H9 (cell line): ENCODE measurements at regions not wholly inside any gene's neighbourhood (a gene's known extent, or its start where the extent isn't known, plus 50 kb on each side); places are given as distances from the start of the nearest gene placed in this dataset.
"Not testable (repeated sequence)": the region's sequence is repeated elsewhere in the genome, so short reads cannot be mapped to it uniquely, and the experiment has no call there.

Experiments
- DNase-seq: peaks from one replicate; pipeline ENCODE4 v3.0.0-alpha.2; 2017
- H2AFZ ChIP-seq: one replicate; pipeline ENCODE4 v1.6.1; 2013; ENCODE audit warnings: mild to moderate bottlenecking, low read length, control low read depth, moderate library complexity
- H2AK5ac ChIP-seq: 2 replicates; pipeline ENCODE4 v1.6.1; 2013; ENCODE audit warnings: low read length, control low read depth, mixed read lengths; ENCODE audit not compliant: insufficient read length
- H2BK120ac ChIP-seq: one replicate; pipeline ENCODE4 v1.6.1; 2013; ENCODE audit warnings: low read depth, mild to moderate bottlenecking, low read length, control low read depth, inconsistent platforms; ENCODE audit not compliant: poor library complexity, severe bottlenecking
- H2BK12ac ChIP-seq: 2 replicates; pipeline ENCODE4 v1.6.1; 2013; ENCODE audit warnings: low read length, control low read depth, mixed read lengths, low read depth; ENCODE audit not compliant: insufficient read length
- H2BK15ac ChIP-seq: 2 replicates; pipeline ENCODE4 v1.6.1; 2013; ENCODE audit warnings: low read depth, low read length, control low read depth
- H2BK20ac ChIP-seq: one replicate; pipeline ENCODE4 v1.6.1; 2013; ENCODE audit warnings: low read depth, mild to moderate bottlenecking, low read length, control low read depth, inconsistent platforms; ENCODE audit not compliant: poor library complexity, severe bottlenecking
- H2BK5ac ChIP-seq: 2 replicates; pipeline ENCODE4 v1.6.1; 2013; ENCODE audit warnings: low read length, control low read depth, mixed read lengths; ENCODE audit not compliant: insufficient read length
- H3K14ac ChIP-seq: 2 replicates; pipeline ENCODE4 v1.6.1; 2013; ENCODE audit warnings: low read length, control low read depth; ENCODE audit not compliant: insufficient read depth
- H3K18ac ChIP-seq: 2 replicates; pipeline ENCODE4 v1.6.1; 2013; ENCODE audit warnings: low read depth, mild to moderate bottlenecking, mixed read lengths, low read length, control low read depth; ENCODE audit not compliant: insufficient read length
- H3K23ac ChIP-seq: 2 replicates; pipeline ENCODE4 v1.6.1; 2013; ENCODE audit warnings: low read length, control low read depth, mixed read lengths, low read depth; ENCODE audit not compliant: insufficient read length
- H3K23me2 ChIP-seq: 2 replicates; pipeline ENCODE4 v1.6.1; 2013; ENCODE audit warnings: low read depth, mild to moderate bottlenecking, mixed read lengths, low read length, control low read depth; ENCODE audit not compliant: insufficient read length, poor library complexity, severe bottlenecking
- H3K27ac ChIP-seq: 2 replicates; pipeline ENCODE4 v1.5.1; 2013; ENCODE audit warnings: low read length, control low read depth, mixed read lengths, low read depth; ENCODE audit not compliant: insufficient read length
- H3K27me3 ChIP-seq: 2 replicates; pipeline ENCODE4 v1.6.1; 2013; ENCODE audit warnings: low read length, control low read depth, inconsistent platforms; ENCODE audit not compliant: insufficient read depth
- H3K4ac ChIP-seq: 2 replicates; pipeline ENCODE4 v1.6.1; 2013; ENCODE audit warnings: low read depth, mild to moderate bottlenecking, control low read depth, inconsistent platforms, low read length, moderate library complexity
- H3K4me1 ChIP-seq: 2 replicates; pipeline ENCODE4 v1.6.1; 2013; ENCODE audit warnings: low read length, control low read depth, inconsistent platforms; ENCODE audit not compliant: insufficient read depth
- H3K4me2 ChIP-seq: 2 replicates; pipeline ENCODE4 v1.6.1; 2013; ENCODE audit warnings: low read length, control low read depth, mixed read lengths; ENCODE audit not compliant: insufficient read length, insufficient read depth
- H3K56ac ChIP-seq: 2 replicates; pipeline ENCODE4 v1.6.1; 2013; ENCODE audit warnings: low read depth, mild to moderate bottlenecking, mixed read lengths, low read length, control low read depth; ENCODE audit not compliant: insufficient read length
- H3K79me1 ChIP-seq: 2 replicates; pipeline ENCODE4 v1.6.1; 2013; ENCODE audit warnings: low read depth, mild to moderate bottlenecking, moderate library complexity, low read length, control low read depth, inconsistent platforms; ENCODE audit not compliant: insufficient read depth, poor library complexity, severe bottlenecking
- H3K79me2 ChIP-seq: 2 replicates; pipeline ENCODE4 v1.6.1; 2013; ENCODE audit warnings: low read length, control low read depth, inconsistent platforms; ENCODE audit not compliant: insufficient read depth
- H3K9ac ChIP-seq: 2 replicates; pipeline ENCODE4 v1.6.1; 2013; ENCODE audit warnings: low read length, control low read depth, mixed read lengths; ENCODE audit not compliant: insufficient read length; ENCODE audit errors: extremely low read depth
- H3K9me3 ChIP-seq: one replicate; pipeline ENCODE4 v1.6.1; 2013; ENCODE audit warnings: low read depth, low read length, inconsistent platforms; ENCODE audit not compliant: control insufficient read depth
- H3T11ph ChIP-seq: one replicate; pipeline ENCODE4 v1.6.1; 2013; ENCODE audit warnings: mild to moderate bottlenecking, low read length, control low read depth, inconsistent platforms
- H4K20me1 ChIP-seq: one replicate; pipeline ENCODE4 v1.6.1; 2013; ENCODE audit not compliant: control insufficient read depth, insufficient read length, insufficient read depth
- H4K5ac ChIP-seq: 2 replicates; pipeline ENCODE4 v1.6.1; 2013; ENCODE audit warnings: low read depth, mild to moderate bottlenecking, mixed read lengths, low read length, control low read depth; ENCODE audit not compliant: insufficient read length
- H4K8ac ChIP-seq: replicated peaks from 2 replicates; pipeline ENCODE4 v1.6.1; 2013; ENCODE audit warnings: low read length, control low read depth, mixed read lengths, low read depth; ENCODE audit not compliant: insufficient read length
- H4K91ac ChIP-seq: 2 replicates; pipeline ENCODE4 v1.6.1; 2013; ENCODE audit warnings: low read depth, mild to moderate bottlenecking, moderate library complexity, mixed read lengths, low read length, control low read depth; ENCODE audit not compliant: insufficient read length
- H3K27ac Mint-ChIP-seq, 3 experiments: 2 replicates in 2 of 3; 3 replicates in 1 of 3; pipeline ENCODE4 v1.8.0; 2020 to 2021; ENCODE audit warnings: mixed read lengths in 3 of 3, mild to moderate bottlenecking in 1 of 3, moderate library complexity in 1 of 3
- H3K27me3 Mint-ChIP-seq: 2 replicates; pipeline ENCODE4 v1.8.0; 2021; ENCODE audit warnings: low read depth, mild to moderate bottlenecking, moderate library complexity, mixed read lengths
- H3K36me3 Mint-ChIP-seq, 3 experiments: 2 replicates in 2 of 3; 3 replicates in 1 of 3; pipeline ENCODE4 v1.8.0; 2020 to 2021; ENCODE audit warnings: low read depth in 3 of 3, mixed read lengths in 3 of 3; ENCODE audit not compliant: insufficient read depth in 1 of 3
- H3K4me1 Mint-ChIP-seq, 2 experiments: 2 replicates each; pipeline ENCODE4 v1.8.0; 2020; ENCODE audit warnings: mixed read lengths in 2 of 2
- H3K4me3 Mint-ChIP-seq, 2 experiments: 2 replicates in 1 of 2; 3 replicates in 1 of 2; pipeline ENCODE4 v1.8.0; 2020 to 2021; ENCODE audit warnings: mild to moderate bottlenecking in 2 of 2, mixed read lengths in 2 of 2, moderate library complexity in 1 of 2
- H3K9me3 Mint-ChIP-seq, 2 experiments: 2 replicates in 1 of 2; 3 replicates in 1 of 2; pipeline ENCODE4 v1.8.0; 2020; ENCODE audit warnings: mild to moderate bottlenecking in 2 of 2, mixed read lengths in 2 of 2, moderate library complexity in 1 of 2
- CTCF ChIP-seq: fragments of 200-600 bp; sonication (generic); conservative IDR thresholded peaks from 3 replicates; pipeline ENCODE4 v1.8.0; 2021; ENCODE audit warnings: antibody characterized with exemption, mild to moderate bottlenecking
- WGBS: extraction: QIAGEN DNeasy Blood & Tissue Kit; methylation state at CpG from one replicate; pipeline ENCODE4 v1.1.7; 2013; ENCODE audit warnings: missing lambda C conversion rate, low lambda C conversion rate, mixed read lengths; ENCODE audit not compliant: insufficient read length; ENCODE audit errors: extremely low coverage; 5-methylcytosine and 5-hydroxymethylcytosine counted together

- H3K27ac Mint-ChIP-seq: no peak overlapping the region
- H3K36me3 Mint-ChIP-seq: peaks cover 8 to 23% (median 16%) of the 10 kb centered on the region in 3 experiments
- Histone ChIP-seq H2AK5ac (no peak overlapping the region), H3K23ac (no peak overlapping the region), H3K4me2 (no peak overlapping the region), H2BK20ac (no peak overlapping the region), H3K4ac (no peak overlapping the region), H4K91ac (no peak overlapping the region), H2BK120ac (no peak overlapping the region), H2BK12ac (no peak overlapping the region), H3K27me3 (no peaks in the 10 kb centered on the region), H2BK5ac (no peak overlapping the region), H3T11ph (no peak overlapping the region), H3K56ac (no peak overlapping the region), H3K23me2 (no peaks in the 10 kb centered on the region), H3K18ac (no peak overlapping the region), H3K4me1 (no peaks in the 10 kb centered on the region), H4K20me1 (no peaks in the 10 kb centered on the region), H4K8ac (no peak overlapping the region), H3K14ac (no peak overlapping the region), H4K5ac (no peak overlapping the region), H2AFZ (no peak overlapping the region), H3K79me1 (no peaks in the 10 kb centered on the region), H3K79me2 (no peaks in the 10 kb centered on the region), H3K9ac (no peak overlapping the region), H2BK15ac (no peak overlapping the region), H3K27ac (no peak overlapping the region), H3K9me3 (peaks cover 18% of the 10 kb centered on the region)
- no CpG with 5 or more reads among the region's 11 CpGs for WGBS
- DNase-seq: no peak
- H3K9me3 Mint-ChIP-seq: peaks cover 33 to 35% of the 10 kb centered on the region in 2 experiments
- H3K4me3 Mint-ChIP-seq: no peak overlapping the region
- H3K4me1 Mint-ChIP-seq: no peaks in the 10 kb centered on the region
- H3K27me3 Mint-ChIP-seq: peaks cover 7% of the 10 kb centered on the region
- TF ChIP-seq CTCF: no peak
Observed at GRCh38 chr4:67275179-67275750, 270.0 kb downstream of the CENPC start.

GRCh38 chr4:67274671-67275070 is 270.6 kb downstream of the CENPC start:
- not testable (repeated sequence) for H2BK20ac ChIP-seq, H3K27ac ChIP-seq, H3K79me1 ChIP-seq, H3T11ph ChIP-seq, H4K20me1 ChIP-seq, H2AK5ac ChIP-seq, H4K8ac ChIP-seq, H3K4ac ChIP-seq, H3K4me1 Mint-ChIP-seq, H2BK15ac ChIP-seq, H3K4me3 Mint-ChIP-seq, H2BK120ac ChIP-seq, H4K5ac ChIP-seq, H2BK5ac ChIP-seq, H3K9ac ChIP-seq, H4K91ac ChIP-seq, DNase-seq, H3K56ac ChIP-seq, H3K27me3 Mint-ChIP-seq, H2BK12ac ChIP-seq, H3K23me2 ChIP-seq, H3K79me2 ChIP-seq, H3K27me3 ChIP-seq, H3K18ac ChIP-seq, H3K27ac Mint-ChIP-seq, H3K23ac ChIP-seq, H3K14ac ChIP-seq, H3K4me2 ChIP-seq, H3K4me1 ChIP-seq, H2AFZ ChIP-seq
- peaks cover 18% of the 10 kb centered on the region for H3K9me3 ChIP-seq
- Mint-ChIP-seq H3K9me3 (peaks cover 35 to 37% of the 10 kb centered on the region in 2 experiments), H3K36me3 (peaks cover 10 to 23% (median 16%) of the 10 kb centered on the region in 3 experiments)
- no CpG with 5 or more reads among the region's 3 CpGs for WGBS
